ENCODE measurements at regions not wholly inside any gene's neighbourhood (a gene's known extent, or its start where the extent isn't known, plus 50 kb on each side); places are given as distances from the start of the nearest gene placed in this dataset.

DNA sequence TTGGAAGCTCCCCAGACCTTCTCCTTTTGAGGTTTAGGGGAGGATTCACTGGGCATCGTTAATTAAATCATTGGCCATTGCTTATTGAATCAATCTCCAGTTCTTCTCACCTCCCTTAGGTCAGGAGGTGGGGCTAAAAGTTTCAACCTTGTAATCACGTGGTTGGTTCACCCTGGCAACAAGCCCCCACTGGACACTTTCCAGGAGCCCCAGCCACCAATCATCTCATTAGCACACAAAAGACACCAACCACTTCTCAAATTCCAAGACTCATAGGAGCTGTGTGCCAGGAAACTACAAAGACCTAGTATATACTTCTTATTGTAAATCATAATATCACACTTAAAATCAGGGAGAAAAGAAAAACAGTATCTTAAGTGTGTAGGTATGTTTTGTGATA, 94.6 kb upstream of the PLEKHA5 start:
- Histone ChIP-seq H3K9ac (replicated peaks in 1 of 4; ENCODE audit: extremely low read depth in 1 of 4, low read depth in 3 of 4, low read length in 3 of 4) (no peak overlapping the region), H4K20me1 (replicated peaks in 1 of 2; ENCODE audit: control insufficient read depth in 1 of 2, insufficient read depth in 2 of 2, low read length in 2 of 2) (no peaks in the 10 kb centered on the region), H4K8ac (ENCODE audit: extremely low read depth, insufficient read depth, low read length) (no peak overlapping the region), H3K9me3 (ENCODE audit: insufficient read depth in 2 of 2, low read depth in 1 of 2, low read length in 1 of 2) (peaks cover 18 to 22% of the 10 kb centered on the region in 2 experiments), H3K79me1 (ENCODE audit: low read depth, low read length) (no peaks in the 10 kb centered on the region), H3K36me3 (ENCODE audit: control insufficient read depth in 2 of 4, insufficient read depth in 4 of 4, low read length in 3 of 4) (peaks cover 0 to 10% (median 0%) of the 10 kb centered on the region in 4 experiments; a peak in 2 of 8 replicates), H3K18ac (ENCODE audit: extremely low read depth, low read length) (no peak overlapping the region), H3K4me3 (ENCODE audit: extremely low read depth in 1 of 4, insufficient read depth in 2 of 4, low read depth in 3 of 4, low read length in 4 of 4) (no peak overlapping the region), H3K4me2 (ENCODE audit: insufficient read depth in 1 of 2, low read depth in 2 of 2, low read length in 2 of 2) (no peak overlapping the region), H2AFZ (ENCODE audit: low read length) (no peak overlapping the region), H3K4me1 (replicated peaks in 1 of 4; ENCODE audit: control insufficient read depth in 3 of 4, insufficient read depth in 4 of 4, low read length in 3 of 4) (no peaks in the 10 kb centered on the region), H3K79me2 (ENCODE audit: control insufficient read depth in 1 of 2, insufficient read depth in 2 of 2, low read length in 2 of 2) (no peaks in the 10 kb centered on the region), H3K4ac (replicated peaks; ENCODE audit: insufficient read length, low read depth, low read length) (no peak overlapping the region), H3K56ac (replicated peaks; ENCODE audit: insufficient read length, low read depth, low read length) (no peak overlapping the region), H3K14ac (ENCODE audit: insufficient read length) (no peak overlapping the region), H3K23me2 (ENCODE audit: low read depth, low read length) (no peaks in the 10 kb centered on the region), H4K5ac (ENCODE audit: insufficient read length, low read depth, low read length) (no peak overlapping the region), H2BK120ac (replicated peaks; ENCODE audit: low read depth, low read length) (no peak overlapping the region), H2BK12ac (ENCODE audit: low read depth, low read length) (no peak overlapping the region), H3K23ac (ENCODE audit: insufficient read length) (no peak overlapping the region), H2BK20ac (ENCODE audit: low read length) (no peak overlapping the region), H2BK15ac (ENCODE audit: low read length) (no peak overlapping the region), H4K91ac (replicated peaks; ENCODE audit: insufficient read length, low read length) (no peak overlapping the region), H3K27me3 (replicated peaks in 1 of 4; ENCODE audit: control insufficient read depth in 3 of 4, extremely low read depth in 1 of 4, insufficient read depth in 3 of 4, low read length in 3 of 4) (no peaks in the 10 kb centered on the region), H2AK5ac (ENCODE audit: low read depth, low read length) (no peak overlapping the region), H3K27ac (ENCODE audit: low read depth, low read length) (no peak overlapping the region), H2BK5ac (ENCODE audit: low read depth, low read length) (no peak overlapping the region)
- ChIA-PET POLR2A (ENCODE audit: partially characterized antibody) (no interaction called here), CTCF (ENCODE audit: partially characterized antibody) (no interaction called here)
- DNase-seq (ENCODE audit: low read depth in 1 of 2, low spot score in 2 of 2) (no peak), FAIRE-seq (no peak)
- no peak for TF ChIP-seq SRF (IDR thresholded peaks at IDR 0.05; ENCODE audit: low read depth, low read length)
- TF ChIP-seq CBX8 (IDR thresholded peaks at IDR 0.05; ENCODE audit: borderline replicate concordance, low read depth, low read length) = no peak
- no peak for TF ChIP-seq CTCF (IDR thresholded peaks at IDR 0.05; ENCODE audit: control extremely low read depth in 1 of 3, insufficient read depth in 1 of 3, low read depth in 1 of 3, low read length in 3 of 3)
- TF ChIP-seq KDM1A (IDR thresholded peaks at IDR 0.05; ENCODE audit: borderline replicate concordance, low read length) = no peak
- no peak for TF ChIP-seq GABPA (IDR thresholded peaks at IDR 0.05; ENCODE audit: borderline replicate concordance, insufficient read depth, low read length)
- 90% methylated on average over 2 of the region's 2 CpGs; no CpG with 5 or more reads in 1 of the 2 experiments for WGBS, 2 experiments (ENCODE audit: extremely low coverage in 1 of 2, insufficient coverage in 1 of 2, insufficient read length in 1 of 2, insufficient replicate concordance in 2 of 2, low coverage in 1 of 2, low lambda C conversion rate in 2 of 2, missing lambda C conversion rate in 1 of 2)

Measured in H1 (cell line).